Hematopoietic multipotent progenitor cell treated with erythropoietin and hydrocortisone succinate and interleukin-3 and kit ligand, for 6 days (in vitro differentiated cells): ENCODE measurements at regions not wholly inside any gene's neighbourhood (a gene's known extent, or its start where the extent isn't known, plus 50 kb on each side); places are given as distances from the start of the nearest gene placed in this dataset.

ENCODE experiments used
- DNase-seq: peaks from one replicate; pipeline ENCODE4 v3.0.0-alpha.2; 2015

GRCh38 chr4:41429280-41429669 is 108.7 kb upstream of the LIMCH1 start:
- DNase-seq, result no peak

- no peak for DNase-seq
Measured at GRCh38 chr4:41430792-41431191, 107.2 kb upstream of the LIMCH1 start.

GRCh38 chr4:41431276-41431675 is 106.7 kb upstream of the LIMCH1 start:
- DNase-seq, result no peak

GRCh38 chr4:41432219-41432618 is 105.7 kb upstream of the LIMCH1 start:
- DNase-seq, result no peak

- no peak for DNase-seq
Measured at GRCh38 chr4:41432881-41433280, 105.1 kb upstream of the LIMCH1 start.

- no peak for DNase-seq
Measured at GRCh38 chr4:41433361-41433760, 104.6 kb upstream of the LIMCH1 start.

GRCh38 chr4:41435510-41435909 is 102.4 kb upstream of the LIMCH1 start:
- no peak for DNase-seq

- no peak for DNase-seq
Measured at GRCh38 chr4:41436419-41436818, 101.5 kb upstream of the LIMCH1 start.

- no peak for DNase-seq
Measured at GRCh38 chr4:41437111-41437536, 100.8 kb upstream of the LIMCH1 start.

GRCh38 chr4:41438931-41439297 is 99.0 kb upstream of the LIMCH1 start:
- no peak for DNase-seq

- no peak for DNase-seq
Measured at GRCh38 chr4:41442810-41443209, 95.1 kb upstream of the LIMCH1 start.

- no peak for DNase-seq
Measured at GRCh38 chr4:41443340-41444079, 94.4 kb upstream of the LIMCH1 start.

GRCh38 chr4:41446391-41446790 is 91.6 kb upstream of the LIMCH1 start:
- no peak for DNase-seq

- DNase-seq, result no peak
Measured at GRCh38 chr4:41446981-41447725, 90.8 kb upstream of the LIMCH1 start.

- DNase-seq, result no peak
Measured at GRCh38 chr4:41448934-41449333, 89.0 kb upstream of the LIMCH1 start.

- DNase-seq, result no peak
Measured at GRCh38 chr4:41451961-41452360, 86.0 kb upstream of the LIMCH1 start.

- DNase-seq, result no peak
Measured at GRCh38 chr4:41452484-41453225, 85.3 kb upstream of the LIMCH1 start.

- DNase-seq, result no peak
Measured at GRCh38 chr4:41454423-41454822, 83.5 kb upstream of the LIMCH1 start.

- no peak for DNase-seq
Measured at GRCh38 chr4:41455206-41455605, 82.8 kb upstream of the LIMCH1 start.

GRCh38 chr4:41456559-41457101 is 81.3 kb upstream of the LIMCH1 start:
- no peak for DNase-seq

- no peak for DNase-seq
Measured at GRCh38 chr4:41458689-41459088, 79.3 kb upstream of the LIMCH1 start.

GRCh38 chr4:41460641-41461040 is 77.3 kb upstream of the LIMCH1 start:
- no peak for DNase-seq

- no peak for DNase-seq
Measured at GRCh38 chr4:41461780-41462307, 76.1 kb upstream of the LIMCH1 start.
